DOHH2 (cell line): ENCODE measurements at regions not wholly inside any gene's neighbourhood (a gene's known extent, or its start where the extent isn't known, plus 50 kb on each side); places are given as distances from the start of the nearest gene placed in this dataset.

Experiments used
- H3F3A ChIP-seq: fragments of 200-600 bp; sonication (generic), shearing (Covaris generic); 2 replicates; pipeline ENCODE4 v1.6.0; 2016; ENCODE audit warnings: antibody characterized with exemption, mild to moderate bottlenecking; ENCODE audit not compliant: control insufficient read depth, insufficient read depth
- H3K27ac ChIP-seq: fragments of 200-600 bp; sonication (generic); 2 replicates; pipeline ENCODE4 v1.5.1; 2014; ENCODE audit warnings: low read depth, mild to moderate bottlenecking, low read length, moderate library complexity
- H3K27me3 ChIP-seq: fragments of 200-600 bp; sonication (generic); 2 replicates; pipeline ENCODE4 v1.6.1; 2014; ENCODE audit warnings: mild to moderate bottlenecking, low read length, mixed read lengths; ENCODE audit not compliant: control insufficient read depth
- H3K36me3 ChIP-seq: fragments of 200-600 bp; sonication (generic); 2 replicates; pipeline ENCODE4 v1.6.1; 2014; ENCODE audit warnings: mild to moderate bottlenecking, low read length, moderate library complexity, mixed read lengths; ENCODE audit not compliant: control insufficient read depth
- H3K4me1 ChIP-seq: fragments of 200-600 bp; sonication (generic); 2 replicates; pipeline ENCODE4 v1.6.1; 2014; ENCODE audit warnings: mild to moderate bottlenecking, low read length, mixed read lengths; ENCODE audit not compliant: control insufficient read depth
- H3K4me2 ChIP-seq: fragments of 200-600 bp; sonication (generic); 2 replicates; pipeline ENCODE4 v1.6.0; 2014; ENCODE audit warnings: mild to moderate bottlenecking, low read length, moderate library complexity
- H3K4me3 ChIP-seq: fragments of 200-600 bp; sonication (generic); 2 replicates; pipeline ENCODE4 v1.5.1; 2014; ENCODE audit warnings: mild to moderate bottlenecking, low read length, mixed read lengths
- H3K79me2 ChIP-seq: fragments of 200-600 bp; sonication (generic); 2 replicates; pipeline ENCODE4 v1.6.1; 2014; ENCODE audit warnings: mild to moderate bottlenecking, low read length, mixed read lengths; ENCODE audit not compliant: control insufficient read depth
- H3K9me2 ChIP-seq: fragments of 200-600 bp; sonication (generic); replicated peaks from 2 replicates; pipeline ENCODE4 v1.6.1; 2014; ENCODE audit warnings: mild to moderate bottlenecking, low read length, mixed read lengths; ENCODE audit not compliant: control insufficient read depth
- H3K9me3 ChIP-seq: fragments of 200-600 bp; sonication (generic); 2 replicates; pipeline ENCODE4 v1.6.1; 2014; ENCODE audit warnings: antibody characterized with exemption, low read length, mixed read lengths; ENCODE audit not compliant: control insufficient read depth, insufficient read depth
- H4K20me1 ChIP-seq: fragments of 200-600 bp; sonication (generic); 2 replicates; pipeline ENCODE4 v1.6.0; 2014; ENCODE audit warnings: low read depth, mild to moderate bottlenecking, antibody characterized with exemption, low read length, moderate library complexity; ENCODE audit not compliant: control insufficient read depth, insufficient read depth
- EZH2phosphoT487 ChIP-seq: fragments of 200-600 bp; sonication (generic); IDR thresholded peaks from 2 replicates; pipeline ENCODE4 v1.6.1; 2017; ENCODE audit warnings: borderline replicate concordance, mild to moderate bottlenecking, antibody characterized with exemption, low read length, moderate library complexity, mixed read lengths
- TF ChIP-seq, protein P1 (sequence below): fragments of 200-600 bp; sonication (generic); IDR thresholded peaks from one replicate; pipeline ENCODE4 v1.5.1; 2014; ENCODE audit warnings: antibody characterized with exemption, mild to moderate bottlenecking, low read depth, low read length; ENCODE audit not compliant: poor library complexity, severe bottlenecking

DNA sequence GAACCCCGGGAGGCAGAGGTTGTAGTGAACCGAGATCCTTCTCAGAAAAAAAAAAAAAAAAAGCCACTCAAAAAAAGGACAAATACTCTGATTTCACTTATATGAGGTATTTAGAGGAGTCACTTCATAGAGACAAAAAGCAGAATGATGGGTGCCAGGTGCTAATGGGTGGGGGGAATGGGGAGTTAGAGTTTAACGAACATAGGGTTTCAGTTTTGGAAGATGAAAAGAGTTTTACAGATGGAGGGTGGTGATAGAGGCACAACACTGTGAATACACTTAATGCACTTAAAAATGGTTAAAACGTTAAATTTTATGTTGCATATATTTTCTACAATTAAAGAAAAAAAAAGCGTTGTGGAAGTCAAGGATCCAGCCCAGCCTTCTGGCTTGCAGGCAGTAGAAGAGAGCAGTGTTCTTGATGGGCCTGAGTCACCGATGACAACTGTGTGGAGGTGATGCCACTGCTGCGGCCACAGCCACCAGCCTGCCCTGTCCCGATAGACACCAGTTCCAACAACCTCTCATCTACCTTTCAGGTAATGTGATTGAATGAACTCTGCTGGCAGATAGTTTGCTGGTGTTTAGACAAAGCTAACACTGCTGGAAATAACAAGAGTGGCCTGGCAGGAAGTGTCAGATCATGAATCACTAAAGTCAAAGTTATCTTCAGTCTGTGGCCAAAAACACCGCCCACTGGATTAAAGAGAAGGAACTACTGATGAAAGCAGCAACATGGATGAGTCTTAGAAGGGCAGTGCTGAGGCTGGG, 49.9 kb upstream of the COX10 start:
- Histone ChIP-seq H3K27ac (no peak overlapping the region), H3F3A (no peaks in the 10 kb centered on the region), H4K20me1 (no peaks in the 10 kb centered on the region), H3K79me2 (no peaks in the 10 kb centered on the region), H3K4me2 (no peak overlapping the region), H3K27me3 (no peaks in the 10 kb centered on the region), H3K9me3 (no peaks in the 10 kb centered on the region), H3K4me3 (no peak overlapping the region), H3K4me1 (no peaks in the 10 kb centered on the region), H3K36me3 (no peaks in the 10 kb centered on the region), H3K9me2 (no peaks in the 10 kb centered on the region)
- TF ChIP-seq, protein P1, sequence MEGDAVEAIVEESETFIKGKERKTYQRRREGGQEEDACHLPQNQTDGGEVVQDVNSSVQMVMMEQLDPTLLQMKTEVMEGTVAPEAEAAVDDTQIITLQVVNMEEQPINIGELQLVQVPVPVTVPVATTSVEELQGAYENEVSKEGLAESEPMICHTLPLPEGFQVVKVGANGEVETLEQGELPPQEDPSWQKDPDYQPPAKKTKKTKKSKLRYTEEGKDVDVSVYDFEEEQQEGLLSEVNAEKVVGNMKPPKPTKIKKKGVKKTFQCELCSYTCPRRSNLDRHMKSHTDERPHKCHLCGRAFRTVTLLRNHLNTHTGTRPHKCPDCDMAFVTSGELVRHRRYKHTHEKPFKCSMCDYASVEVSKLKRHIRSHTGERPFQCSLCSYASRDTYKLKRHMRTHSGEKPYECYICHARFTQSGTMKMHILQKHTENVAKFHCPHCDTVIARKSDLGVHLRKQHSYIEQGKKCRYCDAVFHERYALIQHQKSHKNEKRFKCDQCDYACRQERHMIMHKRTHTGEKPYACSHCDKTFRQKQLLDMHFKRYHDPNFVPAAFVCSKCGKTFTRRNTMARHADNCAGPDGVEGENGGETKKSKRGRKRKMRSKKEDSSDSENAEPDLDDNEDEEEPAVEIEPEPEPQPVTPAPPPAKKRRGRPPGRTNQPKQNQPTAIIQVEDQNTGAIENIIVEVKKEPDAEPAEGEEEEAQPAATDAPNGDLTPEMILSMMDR: no peak
- no peak for TF ChIP-seq EZH2phosphoT487
